ENCODE measurements at regions not wholly inside any gene's neighbourhood (a gene's known extent, or its start where the extent isn't known, plus 50 kb on each side); places are given as distances from the start of the nearest gene placed in this dataset.

GRCh38 chr18:27239669-27240068, 54.6 kb upstream of the CHST9 start:
- DNase-seq (ENCODE audit: extremely low read depth, low read depth), result no peak

DNA sequence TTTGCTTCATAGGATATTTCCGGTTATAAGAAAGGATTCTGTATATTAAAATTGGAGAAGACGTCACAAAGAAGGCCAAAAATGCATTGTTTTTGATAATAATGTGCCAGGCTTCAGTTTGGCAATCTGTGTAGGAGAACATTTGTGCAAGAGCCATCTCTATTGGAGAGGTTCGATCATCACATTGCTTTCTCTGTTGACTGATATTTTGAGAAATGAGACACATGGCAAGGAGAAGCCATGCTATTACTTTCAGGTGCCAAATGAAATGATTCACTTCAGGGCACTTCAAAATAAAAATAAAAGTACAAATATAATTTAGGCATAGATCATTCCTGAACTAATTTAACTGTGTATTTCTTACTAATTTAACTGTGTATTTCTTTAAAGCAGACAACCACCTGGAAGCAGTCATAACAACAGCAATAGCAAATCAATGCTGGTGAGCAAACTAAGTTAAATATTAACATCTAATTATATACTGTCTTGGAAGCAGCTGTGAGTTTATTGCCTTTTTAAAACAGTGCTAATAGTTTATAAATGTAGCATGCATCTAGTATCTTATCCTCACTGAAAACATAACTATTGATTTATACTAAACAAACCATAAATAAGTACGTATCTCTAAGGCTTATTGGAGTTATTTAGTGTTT, 50.2 kb upstream of the CHST9 start:
- no peak for DNase-seq (ENCODE audit: extremely low read depth, low read depth)
